A549 (cell line): ENCODE measurements at regions not wholly inside any gene's neighbourhood (a gene's known extent, or its start where the extent isn't known, plus 50 kb on each side); places are given as distances from the start of the nearest gene placed in this dataset.

Experiments
- CHD2 ChIP-seq: fragments of 150-350 bp; IDR thresholded peaks from 2 replicates; pipeline ENCODE4 v1.6.1; 2014; ENCODE audit warnings: low read length; ENCODE audit not compliant: partially characterized antibody
- ESRRA ChIP-seq: fragments of 150-350 bp; IDR thresholded peaks from 2 replicates; pipeline ENCODE4 v1.6.1; 2014; ENCODE audit warnings: mild to moderate bottlenecking, low read length, borderline replicate concordance
- HOXA7 ChIP-seq: fragments of 250-450 bp; sonication (Bioruptor Pico); IDR thresholded peaks from 2 replicates; pipeline ENCODE4 v1.5.0; 2020; ENCODE audit warnings: mild to moderate bottlenecking, moderate library complexity
- KDM1A ChIP-seq: fragments of 200-600 bp; sonication (generic); IDR thresholded peaks from 2 replicates; pipeline ENCODE4 v1.6.1; 2016; ENCODE audit warnings: low read depth, mild to moderate bottlenecking
- NR3C1 ChIP-seq: fragments of >200 bp; sonication (Bioruptor Twin); formaldehyde crosslinking; IDR thresholded peaks from 3 replicates; pipeline ENCODE4 v1.6.1; 2017
- POLR2A ChIP-seq: IDR thresholded peaks from 2 replicates; pipeline ENCODE4 v1.6.1; 2012; ENCODE audit warnings: mild to moderate bottlenecking, low read length
- RNF2 ChIP-seq: fragments of 200-600 bp; sonication (generic); IDR thresholded peaks from 2 replicates; pipeline ENCODE4 v1.6.1; 2016; ENCODE audit warnings: low read depth, mild to moderate bottlenecking, antibody characterized with exemption, moderate library complexity, borderline replicate concordance
- TF ChIP-seq, protein P1 (sequence below): IDR thresholded peaks from 2 replicates; pipeline ENCODE4 v1.6.1; 2012
- TF ChIP-seq, protein P2 (sequence below): fragments of >200 bp; sonication (Bioruptor Twin); formaldehyde crosslinking; IDR thresholded peaks from 3 replicates; pipeline ENCODE4 v1.5.1; 2016

DNA sequence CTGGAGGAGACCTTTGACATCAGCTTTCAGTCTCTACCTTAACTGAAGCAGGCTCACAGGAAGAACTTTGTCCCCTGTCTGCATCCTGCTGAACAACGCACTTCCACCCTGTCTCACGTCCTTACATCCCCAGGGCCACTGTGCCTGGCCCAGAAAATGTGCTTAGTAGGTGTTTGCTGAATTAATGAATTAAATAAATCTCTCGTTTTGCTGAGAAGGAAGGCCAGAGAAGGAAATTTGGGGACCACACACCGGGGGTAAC, 54.3 kb upstream of the CREB3L1 start:
- no peak for TF ChIP-seq KDM1A
- TF ChIP-seq, protein P1, sequence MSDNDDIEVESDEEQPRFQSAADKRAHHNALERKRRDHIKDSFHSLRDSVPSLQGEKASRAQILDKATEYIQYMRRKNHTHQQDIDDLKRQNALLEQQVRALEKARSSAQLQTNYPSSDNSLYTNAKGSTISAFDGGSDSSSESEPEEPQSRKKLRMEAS, result no peak
- no peak for TF ChIP-seq NR3C1
- TF ChIP-seq, protein P2, sequence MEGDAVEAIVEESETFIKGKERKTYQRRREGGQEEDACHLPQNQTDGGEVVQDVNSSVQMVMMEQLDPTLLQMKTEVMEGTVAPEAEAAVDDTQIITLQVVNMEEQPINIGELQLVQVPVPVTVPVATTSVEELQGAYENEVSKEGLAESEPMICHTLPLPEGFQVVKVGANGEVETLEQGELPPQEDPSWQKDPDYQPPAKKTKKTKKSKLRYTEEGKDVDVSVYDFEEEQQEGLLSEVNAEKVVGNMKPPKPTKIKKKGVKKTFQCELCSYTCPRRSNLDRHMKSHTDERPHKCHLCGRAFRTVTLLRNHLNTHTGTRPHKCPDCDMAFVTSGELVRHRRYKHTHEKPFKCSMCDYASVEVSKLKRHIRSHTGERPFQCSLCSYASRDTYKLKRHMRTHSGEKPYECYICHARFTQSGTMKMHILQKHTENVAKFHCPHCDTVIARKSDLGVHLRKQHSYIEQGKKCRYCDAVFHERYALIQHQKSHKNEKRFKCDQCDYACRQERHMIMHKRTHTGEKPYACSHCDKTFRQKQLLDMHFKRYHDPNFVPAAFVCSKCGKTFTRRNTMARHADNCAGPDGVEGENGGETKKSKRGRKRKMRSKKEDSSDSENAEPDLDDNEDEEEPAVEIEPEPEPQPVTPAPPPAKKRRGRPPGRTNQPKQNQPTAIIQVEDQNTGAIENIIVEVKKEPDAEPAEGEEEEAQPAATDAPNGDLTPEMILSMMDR, result no peak
- TF ChIP-seq RNF2, result no peak
- TF ChIP-seq POLR2A, result no peak
- TF ChIP-seq ESRRA, result no peak
- no peak for TF ChIP-seq HOXA7
- TF ChIP-seq CHD2, result no peak
